Thyroid gland (tissue), 4 donors: ENCODE measurements at regions not wholly inside any gene's neighbourhood (a gene's known extent, or its start where the extent isn't known, plus 50 kb on each side); places are given as distances from the start of the nearest gene placed in this dataset.

Source experiments
- POLR2A ChIP-seq, 2 donors: fragments of 450-650 bp; IDR thresholded peaks; one replicate each; pipeline ENCODE4 v1.6.1; 2017; ENCODE audit warnings: antibody characterized with exemption in 2 of 2, mild to moderate bottlenecking in 2 of 2, moderate library complexity in 1 of 2
- TF ChIP-seq, protein P1 (sequence below), 6 experiments: fragments of 200-600 bp in 3 of 6; fragments of 450-650 bp in 3 of 6; sonication (generic) in 3 of 6; IDR thresholded peaks; one replicate each; pipeline ENCODE4 v1.5.1; 2016 to 2019; ENCODE audit warnings: antibody characterized with exemption in 6 of 6, mild to moderate bottlenecking in 2 of 6, inconsistent platforms in 1 of 6, moderate library complexity in 1 of 6

DNA sequence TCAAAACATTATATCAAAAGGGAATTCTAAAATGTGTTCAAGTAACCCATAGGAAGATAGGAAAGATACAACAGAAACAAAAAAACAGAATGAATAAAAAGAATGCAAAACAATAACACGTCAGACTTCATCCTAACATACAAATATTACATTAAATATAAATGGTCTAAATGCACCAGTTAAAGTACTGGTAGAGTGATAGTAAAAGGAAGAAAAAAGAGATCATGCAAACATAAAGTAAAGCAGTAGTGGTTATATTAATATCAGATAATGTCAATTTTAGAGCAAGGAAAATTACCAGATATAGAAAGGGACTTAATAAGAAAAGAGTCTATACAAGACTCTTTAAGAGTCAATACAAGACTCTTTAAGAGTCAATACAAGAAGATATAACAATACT is 755.7 kb downstream of the MCTP2 start:
- TF ChIP-seq, protein P1, sequence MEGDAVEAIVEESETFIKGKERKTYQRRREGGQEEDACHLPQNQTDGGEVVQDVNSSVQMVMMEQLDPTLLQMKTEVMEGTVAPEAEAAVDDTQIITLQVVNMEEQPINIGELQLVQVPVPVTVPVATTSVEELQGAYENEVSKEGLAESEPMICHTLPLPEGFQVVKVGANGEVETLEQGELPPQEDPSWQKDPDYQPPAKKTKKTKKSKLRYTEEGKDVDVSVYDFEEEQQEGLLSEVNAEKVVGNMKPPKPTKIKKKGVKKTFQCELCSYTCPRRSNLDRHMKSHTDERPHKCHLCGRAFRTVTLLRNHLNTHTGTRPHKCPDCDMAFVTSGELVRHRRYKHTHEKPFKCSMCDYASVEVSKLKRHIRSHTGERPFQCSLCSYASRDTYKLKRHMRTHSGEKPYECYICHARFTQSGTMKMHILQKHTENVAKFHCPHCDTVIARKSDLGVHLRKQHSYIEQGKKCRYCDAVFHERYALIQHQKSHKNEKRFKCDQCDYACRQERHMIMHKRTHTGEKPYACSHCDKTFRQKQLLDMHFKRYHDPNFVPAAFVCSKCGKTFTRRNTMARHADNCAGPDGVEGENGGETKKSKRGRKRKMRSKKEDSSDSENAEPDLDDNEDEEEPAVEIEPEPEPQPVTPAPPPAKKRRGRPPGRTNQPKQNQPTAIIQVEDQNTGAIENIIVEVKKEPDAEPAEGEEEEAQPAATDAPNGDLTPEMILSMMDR (IDR thresholded peaks at IDR 0.05) = no peak
- no peak for TF ChIP-seq POLR2A (IDR thresholded peaks at IDR 0.05)
